Bronchial epithelial cell (primary cell): ENCODE measurements at regions not wholly inside any gene's neighbourhood (a gene's known extent, or its start where the extent isn't known, plus 50 kb on each side); places are given as distances from the start of the nearest gene placed in this dataset.
A peak's percentile ranks its signal among the peaks of the same experiment; 100 is the strongest.

Source experiments
- DNase-seq: peaks from one replicate; pipeline ENCODE4 v3.0.0-alpha.2; 2010; ENCODE audit warnings: low read depth
- FAIRE-seq: peaks from 2 replicates; lab custom pipeline; 2011; peaks lifted over from hg19 to GRCh38; lab: Jason Lieb, UNC
- H3K27me3 ChIP-seq: 2 replicates; pipeline ENCODE4 v1.5.1; 2011; ENCODE audit warnings: low read length; ENCODE audit not compliant: control insufficient read depth, insufficient read depth
- H3K36me3 ChIP-seq: 2 replicates; pipeline ENCODE4 v1.5.1; 2011; ENCODE audit warnings: low read length; ENCODE audit not compliant: control insufficient read depth, insufficient read depth
- H3K4me3 ChIP-seq: 2 replicates; pipeline ENCODE4 v1.5.1; 2011; ENCODE audit warnings: mild to moderate bottlenecking, low read depth, low read length, control low read depth
- TF ChIP-seq, protein P1 (sequence below): IDR thresholded peaks from 2 replicates; pipeline ENCODE4 v1.5.1; 2011; ENCODE audit warnings: mild to moderate bottlenecking, moderate library complexity, low read length, control low read depth, inconsistent platforms; ENCODE audit not compliant: insufficient read depth, severe bottlenecking

- TF ChIP-seq, protein P1, sequence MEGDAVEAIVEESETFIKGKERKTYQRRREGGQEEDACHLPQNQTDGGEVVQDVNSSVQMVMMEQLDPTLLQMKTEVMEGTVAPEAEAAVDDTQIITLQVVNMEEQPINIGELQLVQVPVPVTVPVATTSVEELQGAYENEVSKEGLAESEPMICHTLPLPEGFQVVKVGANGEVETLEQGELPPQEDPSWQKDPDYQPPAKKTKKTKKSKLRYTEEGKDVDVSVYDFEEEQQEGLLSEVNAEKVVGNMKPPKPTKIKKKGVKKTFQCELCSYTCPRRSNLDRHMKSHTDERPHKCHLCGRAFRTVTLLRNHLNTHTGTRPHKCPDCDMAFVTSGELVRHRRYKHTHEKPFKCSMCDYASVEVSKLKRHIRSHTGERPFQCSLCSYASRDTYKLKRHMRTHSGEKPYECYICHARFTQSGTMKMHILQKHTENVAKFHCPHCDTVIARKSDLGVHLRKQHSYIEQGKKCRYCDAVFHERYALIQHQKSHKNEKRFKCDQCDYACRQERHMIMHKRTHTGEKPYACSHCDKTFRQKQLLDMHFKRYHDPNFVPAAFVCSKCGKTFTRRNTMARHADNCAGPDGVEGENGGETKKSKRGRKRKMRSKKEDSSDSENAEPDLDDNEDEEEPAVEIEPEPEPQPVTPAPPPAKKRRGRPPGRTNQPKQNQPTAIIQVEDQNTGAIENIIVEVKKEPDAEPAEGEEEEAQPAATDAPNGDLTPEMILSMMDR = no peak
- no peak overlapping the region for H3K4me3 ChIP-seq
- no peaks in the 10 kb centered on the region for H3K36me3 ChIP-seq
- H3K27me3 ChIP-seq = no peaks in the 10 kb centered on the region
- DNase-seq (no peak), FAIRE-seq (no peak)
These were observed 542.2 kb upstream of the EPHA5 start for GRCh38 chr4:66212489-66212888.

- Histone ChIP-seq H3K4me3 (no peak overlapping the region), H3K27me3 (no peaks in the 10 kb centered on the region), H3K36me3 (no peaks in the 10 kb centered on the region)
- DNase-seq (no peak), FAIRE-seq (no peak)
- TF ChIP-seq, protein P1 = no peak
These were observed 534.4 kb upstream of the EPHA5 start for GRCh38 chr4:66204534-66205247.

DNA sequence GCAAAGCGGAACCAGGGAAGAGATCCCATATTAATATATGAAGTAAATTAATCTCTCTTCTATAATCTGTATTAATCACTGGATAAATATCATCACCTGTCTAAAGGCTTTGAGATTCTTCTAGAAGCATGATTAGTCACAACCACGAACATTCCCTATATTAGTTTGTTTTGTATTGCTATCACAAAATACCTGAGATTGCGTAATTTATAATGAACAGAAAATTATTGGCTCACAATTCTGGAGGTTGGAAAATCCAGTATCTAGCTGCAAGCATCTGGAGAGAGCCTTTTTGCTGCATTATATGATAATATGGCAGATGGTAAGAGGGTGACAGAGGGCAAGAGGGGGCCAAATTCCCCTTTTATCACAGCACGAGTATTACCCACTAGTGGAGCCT, 532.6 kb upstream of the EPHA5 start:
- Histone ChIP-seq H3K4me3 (no peak overlapping the region), H3K27me3 (no peaks in the 10 kb centered on the region), H3K36me3 (no peaks in the 10 kb centered on the region)
- TF ChIP-seq, protein P1 = no peak
- FAIRE-seq = no peak
- peak; percentile 11 for DNase-seq

DNA sequence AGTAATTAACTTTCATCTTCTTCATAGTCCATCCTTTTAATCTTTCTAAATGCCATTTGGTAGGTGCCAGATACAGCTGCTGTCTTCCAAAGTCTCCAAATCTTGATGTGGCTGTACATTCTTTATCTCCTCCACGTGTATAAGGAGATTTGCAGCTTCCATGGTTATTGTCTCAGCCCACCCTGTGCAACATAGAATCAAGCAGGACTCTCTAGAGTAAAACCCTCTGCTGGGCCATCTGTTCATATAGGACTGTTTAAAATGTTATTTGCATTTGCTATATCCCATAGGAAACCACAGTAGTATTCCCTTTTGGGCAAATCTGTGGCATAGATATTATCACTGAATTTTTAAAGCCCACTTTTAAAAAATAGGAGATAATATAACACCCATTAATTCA, 527.2 kb upstream of the EPHA5 start:
- FAIRE-seq (no peak), DNase-seq (no peak)
- Histone ChIP-seq H3K27me3 (no peaks in the 10 kb centered on the region), H3K36me3 (no peaks in the 10 kb centered on the region), H3K4me3 (no peak overlapping the region)
- TF ChIP-seq, protein P1 = no peak

DNA sequence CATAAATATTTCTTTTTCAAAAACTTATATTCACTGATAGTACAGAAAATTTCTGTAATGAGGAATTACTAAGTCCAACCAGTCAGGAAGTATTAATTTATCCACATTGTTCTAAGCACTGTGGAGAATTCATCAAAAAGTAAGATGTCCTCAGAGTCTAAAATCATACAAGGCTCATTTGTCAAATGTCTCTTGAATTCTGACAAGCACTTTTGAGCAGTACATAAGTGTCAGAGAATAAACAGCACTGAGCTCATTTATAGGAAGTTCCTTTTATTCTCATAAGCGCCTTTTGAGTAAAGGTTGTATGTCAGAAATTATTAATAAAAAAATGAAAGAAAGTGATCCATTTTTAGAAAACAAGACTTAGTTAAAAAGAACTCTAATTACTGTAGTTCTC, 523.2 kb upstream of the EPHA5 start:
- no peaks in the 10 kb centered on the region for H3K27me3 ChIP-seq
- DNase-seq (no peak), FAIRE-seq (no peak)
- no peak overlapping the region for H3K4me3 ChIP-seq
- TF ChIP-seq, protein P1 = no peak
- H3K36me3 ChIP-seq = no peaks in the 10 kb centered on the region

- DNase-seq = no peak
- no peak for FAIRE-seq
- TF ChIP-seq, protein P1 = no peak
These were observed 517.0 kb upstream of the EPHA5 start for GRCh38 chr4:66187175-66187720.

More at GRCh38 chr4:66187175-66187720, 517.0 kb upstream of the EPHA5 start:
- no peak overlapping the region for H3K4me3 ChIP-seq
- no peaks in the 10 kb centered on the region for H3K36me3 ChIP-seq
- H3K27me3 ChIP-seq = no peaks in the 10 kb centered on the region
